CD4-positive, alpha-beta T cell treated with Interferon gamma for 1 hour (primary cell): ENCODE measurements at regions not wholly inside any gene's neighbourhood (a gene's known extent, or its start where the extent isn't known, plus 50 kb on each side); places are given as distances from the start of the nearest gene placed in this dataset.

ENCODE experiments used
- DNase-seq: peaks from one replicate; pipeline ENCODE4 v3.0.0-alpha.2; 2020

- DNase-seq, result no peak
Observed at GRCh38 chr2:192253692-192254091, 59.0 kb upstream of the TMEFF2 start.

- DNase-seq, result no peak
Observed at GRCh38 chr2:192250961-192251360, 56.2 kb upstream of the TMEFF2 start.

GRCh38 chr2:192247456-192247855 is 52.7 kb upstream of the TMEFF2 start:
- no peak for DNase-seq

GRCh38 chr2:192246297-192246696 is 51.6 kb upstream of the TMEFF2 start:
- DNase-seq, result no peak

GRCh38 chr2:192245329-192245728 is 50.6 kb upstream of the TMEFF2 start:
- no peak for DNase-seq
